Mesothelial cell of epicardium (in vitro differentiated cells): ENCODE measurements at regions not wholly inside any gene's neighbourhood (a gene's known extent, or its start where the extent isn't known, plus 50 kb on each side); places are given as distances from the start of the nearest gene placed in this dataset.
"Not testable (repeated sequence)": the region's sequence is repeated elsewhere in the genome, so short reads cannot be mapped to it uniquely, and the experiment has no call there.

Experiments used
- DNase-seq, 2 experiments: peaks; one replicate each; pipeline ENCODE4 v3.0.0; 2021; ENCODE audit warnings: low spot score in 2 of 2; ENCODE audit not compliant: unreplicated experiment in 2 of 2
- H3K27ac Mint-ChIP-seq: 2 replicates; pipeline ENCODE4 v1.8.0; 2021; ENCODE audit warnings: mixed read lengths
- H3K27me3 Mint-ChIP-seq: 2 replicates; pipeline ENCODE4 v1.8.0; 2021; ENCODE audit warnings: low read depth, mixed read lengths
- H3K36me3 Mint-ChIP-seq: 2 replicates; pipeline ENCODE4 v1.8.0; 2021; ENCODE audit warnings: mixed read lengths
- H3K4me1 Mint-ChIP-seq: 2 replicates; pipeline ENCODE4 v1.8.0; 2021; ENCODE audit warnings: mixed read lengths
- H3K4me3 Mint-ChIP-seq: 2 replicates; pipeline ENCODE4 v1.8.0; 2021; ENCODE audit warnings: mild to moderate bottlenecking, moderate library complexity, mixed read lengths
- H3K9me3 Mint-ChIP-seq: 2 replicates; pipeline ENCODE4 v1.8.0; 2021; ENCODE audit warnings: mixed read lengths
- TF ChIP-seq, protein P1 (sequence below): fragments of 200-600 bp; sonication (generic); IDR thresholded peaks from one replicate; pipeline ENCODE4 v1.5.0; 2021; ENCODE audit warnings: antibody characterized with exemption; ENCODE audit not compliant: unreplicated experiment

DNA sequence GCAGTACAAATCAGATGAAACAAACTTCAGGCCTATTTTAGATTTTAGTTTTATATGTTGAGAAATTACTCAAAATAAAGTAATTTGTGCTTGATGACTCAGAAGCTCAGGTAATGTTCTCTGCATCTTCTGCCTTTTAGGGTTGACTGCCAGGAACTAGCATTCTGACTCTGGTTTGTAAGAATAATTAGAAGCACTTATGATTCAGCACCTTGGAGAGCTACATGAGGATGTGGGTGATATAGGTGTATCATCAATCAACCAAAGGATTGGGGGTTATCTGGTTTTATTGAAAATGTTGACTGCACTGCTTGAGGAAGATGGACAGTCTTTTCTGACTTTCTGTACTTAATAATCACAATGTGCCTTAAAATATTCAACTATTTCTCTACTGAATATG is 118.7 kb upstream of the SGCD start:
- Mint-ChIP-seq H3K4me3 (no peak overlapping the region), H3K27me3 (peaks cover 1% of the 10 kb centered on the region), H3K4me1 (no peaks in the 10 kb centered on the region), H3K36me3 (no peaks in the 10 kb centered on the region), H3K27ac (no peak overlapping the region), H3K9me3 (peaks cover 4% of the 10 kb centered on the region)
- no peak for DNase-seq
- TF ChIP-seq, protein P1, sequence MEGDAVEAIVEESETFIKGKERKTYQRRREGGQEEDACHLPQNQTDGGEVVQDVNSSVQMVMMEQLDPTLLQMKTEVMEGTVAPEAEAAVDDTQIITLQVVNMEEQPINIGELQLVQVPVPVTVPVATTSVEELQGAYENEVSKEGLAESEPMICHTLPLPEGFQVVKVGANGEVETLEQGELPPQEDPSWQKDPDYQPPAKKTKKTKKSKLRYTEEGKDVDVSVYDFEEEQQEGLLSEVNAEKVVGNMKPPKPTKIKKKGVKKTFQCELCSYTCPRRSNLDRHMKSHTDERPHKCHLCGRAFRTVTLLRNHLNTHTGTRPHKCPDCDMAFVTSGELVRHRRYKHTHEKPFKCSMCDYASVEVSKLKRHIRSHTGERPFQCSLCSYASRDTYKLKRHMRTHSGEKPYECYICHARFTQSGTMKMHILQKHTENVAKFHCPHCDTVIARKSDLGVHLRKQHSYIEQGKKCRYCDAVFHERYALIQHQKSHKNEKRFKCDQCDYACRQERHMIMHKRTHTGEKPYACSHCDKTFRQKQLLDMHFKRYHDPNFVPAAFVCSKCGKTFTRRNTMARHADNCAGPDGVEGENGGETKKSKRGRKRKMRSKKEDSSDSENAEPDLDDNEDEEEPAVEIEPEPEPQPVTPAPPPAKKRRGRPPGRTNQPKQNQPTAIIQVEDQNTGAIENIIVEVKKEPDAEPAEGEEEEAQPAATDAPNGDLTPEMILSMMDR = no peak

DNA sequence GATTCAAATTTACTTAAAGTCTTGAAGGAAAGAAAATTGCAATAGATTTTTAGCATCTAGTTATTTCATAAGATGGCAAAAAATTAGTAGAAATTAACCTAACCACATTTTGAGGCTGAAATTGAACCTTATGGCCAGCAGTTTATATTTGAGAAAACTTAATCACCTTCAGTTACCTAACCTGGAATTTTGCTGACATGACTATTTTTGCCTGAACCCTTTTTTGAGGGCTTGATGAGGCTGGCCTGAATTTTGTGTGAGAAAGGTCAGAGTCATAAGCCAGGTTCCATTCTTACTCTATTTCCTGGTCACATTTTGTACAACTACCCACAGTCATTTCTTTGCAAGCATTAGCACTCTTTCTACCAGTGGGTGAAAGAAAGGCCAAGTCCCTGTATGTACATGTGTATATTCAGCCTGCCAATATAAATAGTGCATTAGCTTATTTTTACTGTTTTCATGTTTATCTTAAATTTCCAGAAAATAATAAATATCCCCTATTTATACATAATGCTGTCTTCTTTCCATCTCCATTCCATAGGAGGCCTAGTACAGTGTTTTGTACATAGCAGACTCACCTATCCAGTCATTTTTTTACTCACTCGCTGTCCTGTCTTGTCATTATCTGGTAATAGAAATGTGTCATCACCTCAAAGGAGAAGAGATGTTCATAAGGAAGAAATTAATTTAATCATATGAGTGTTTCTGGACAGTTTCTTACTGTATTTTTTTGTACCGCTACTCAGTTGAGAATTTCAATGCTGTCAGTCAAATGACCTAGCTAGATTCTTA is 108.4 kb upstream of the SGCD start:
- H3K36me3 Mint-ChIP-seq = no peaks in the 10 kb centered on the region
- no peaks in the 10 kb centered on the region for H3K4me1 Mint-ChIP-seq
- H3K4me3 Mint-ChIP-seq = no peak overlapping the region
- TF ChIP-seq, protein P1 = no peak
- H3K27me3 Mint-ChIP-seq = no peaks in the 10 kb centered on the region
- H3K9me3 Mint-ChIP-seq = peaks cover 20% of the 10 kb centered on the region
- H3K27ac Mint-ChIP-seq = no peak overlapping the region
- no peak for DNase-seq

DNA sequence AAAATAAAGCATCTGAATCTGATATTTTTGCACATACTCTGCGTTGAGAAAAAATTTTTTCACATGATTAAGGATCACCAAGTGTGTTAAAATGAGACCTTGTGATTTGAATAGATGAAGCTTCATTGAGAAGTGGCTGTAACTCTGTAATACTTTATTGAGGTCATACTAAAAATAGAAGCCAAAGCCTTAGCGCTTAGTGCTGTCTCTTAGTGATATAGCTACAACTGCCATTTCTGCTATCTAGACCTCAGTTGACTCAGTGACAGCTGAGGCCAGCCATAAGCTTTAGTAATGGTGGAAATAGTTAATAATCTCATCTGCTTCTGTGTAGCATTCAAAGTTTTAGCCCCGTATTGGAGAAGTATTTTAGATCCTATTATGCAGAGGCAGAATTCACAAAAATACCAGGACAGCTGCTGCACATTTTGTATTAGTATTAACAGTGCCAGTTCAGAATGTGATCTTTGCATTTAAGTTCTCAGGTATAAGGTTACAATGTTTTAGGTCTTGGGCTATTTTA is 107.4 kb upstream of the SGCD start:
- TF ChIP-seq, protein P1 = no peak
- Mint-ChIP-seq H3K36me3 (no peaks in the 10 kb centered on the region), H3K27me3 (no peaks in the 10 kb centered on the region), H3K4me3 (no peak overlapping the region), H3K4me1 (no peaks in the 10 kb centered on the region), H3K9me3 (peaks cover 11% of the 10 kb centered on the region), H3K27ac (no peak overlapping the region)
- no peak for DNase-seq

DNA sequence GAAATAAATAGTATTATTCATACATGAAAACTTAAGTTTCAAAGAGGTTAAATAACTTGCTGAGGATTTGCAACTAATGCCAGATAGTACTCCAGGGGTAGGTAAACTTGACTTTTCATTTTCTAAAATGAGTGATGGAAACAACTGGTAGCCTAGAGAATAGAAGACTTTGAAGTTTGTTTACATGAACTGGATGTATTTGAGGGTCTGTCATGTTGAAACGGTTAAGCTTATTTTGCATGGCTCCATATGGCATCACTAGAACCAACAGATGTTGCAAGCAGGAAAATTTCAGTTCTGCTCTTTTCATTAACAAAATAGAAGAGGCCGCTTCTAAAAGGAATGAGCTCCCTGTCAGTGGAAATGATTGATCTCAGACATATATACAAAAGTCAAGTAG is 105.1 kb upstream of the SGCD start:
- H3K36me3 Mint-ChIP-seq = no peaks in the 10 kb centered on the region
- H3K9me3 Mint-ChIP-seq = peaks cover 2% of the 10 kb centered on the region
- no peaks in the 10 kb centered on the region for H3K4me1 Mint-ChIP-seq
- TF ChIP-seq, protein P1 = no peak
- no peak for DNase-seq
- H3K4me3 Mint-ChIP-seq = no peak overlapping the region
- H3K27ac Mint-ChIP-seq = no peak overlapping the region
- no peaks in the 10 kb centered on the region for H3K27me3 Mint-ChIP-seq

DNA sequence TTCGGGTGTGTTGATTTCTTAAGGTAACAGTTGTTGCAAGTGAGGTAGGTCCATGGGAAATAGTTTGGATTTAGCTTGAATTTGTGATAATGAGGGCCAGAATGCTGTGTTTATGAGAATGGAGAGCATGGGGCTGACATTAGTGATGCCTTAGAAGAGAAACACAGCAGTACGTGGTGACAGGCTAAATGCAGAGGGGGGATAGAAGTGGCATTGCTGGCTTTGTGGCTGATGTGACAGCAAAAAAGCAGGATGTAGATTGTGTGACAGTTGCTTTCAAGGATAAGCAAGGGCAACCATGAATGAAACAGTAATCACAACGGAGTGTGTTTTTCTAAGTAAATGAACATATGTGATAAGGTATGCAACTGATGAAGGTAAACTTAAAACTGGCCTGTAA is 103.4 kb upstream of the SGCD start:
- no peak for DNase-seq
- Mint-ChIP-seq H3K27me3 (no peaks in the 10 kb centered on the region), H3K4me3 (no peak overlapping the region), H3K9me3 (peaks cover 18% of the 10 kb centered on the region), H3K27ac (no peak overlapping the region), H3K36me3 (no peaks in the 10 kb centered on the region), H3K4me1 (no peaks in the 10 kb centered on the region)
- TF ChIP-seq, protein P1 = no peak

DNA sequence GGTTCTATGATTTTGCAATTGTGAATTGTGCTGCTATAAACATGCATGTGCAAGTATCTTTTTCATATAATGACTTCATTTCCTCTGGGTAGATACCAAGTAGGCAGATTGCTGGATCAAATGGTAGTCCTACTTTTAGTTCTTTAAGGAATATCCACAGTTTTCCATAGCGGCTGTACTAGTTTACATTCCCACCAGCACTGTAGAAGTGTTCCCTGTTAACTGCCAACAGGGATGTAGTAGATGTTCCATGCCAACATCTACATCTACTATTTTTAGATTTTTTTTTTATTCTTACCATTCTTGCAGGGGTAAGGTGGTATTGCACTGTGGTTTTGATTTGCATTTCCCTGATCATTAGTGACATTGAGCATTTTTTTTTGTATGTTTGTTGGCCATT is 100.5 kb upstream of the SGCD start:
- H3K36me3 Mint-ChIP-seq, H3K27ac Mint-ChIP-seq, H3K4me1 Mint-ChIP-seq, H3K27me3 Mint-ChIP-seq, H3K4me3 Mint-ChIP-seq, DNase-seq: not testable (repeated sequence)
- peaks cover 35% of the 10 kb centered on the region for H3K9me3 Mint-ChIP-seq
